HG02884 (cell line): ENCODE measurements at regions not wholly inside any gene's neighbourhood (a gene's known extent, or its start where the extent isn't known, plus 50 kb on each side); places are given as distances from the start of the nearest gene placed in this dataset.

Experiments
- ATAC-seq: cut with Tn5 transposase; IDR thresholded peaks from one replicate; pipeline ENCODE4 v1.9.1; 2021; ENCODE audit warnings: mild to moderate bottlenecking, moderate library complexity; ENCODE audit not compliant: unreplicated experiment

DNA sequence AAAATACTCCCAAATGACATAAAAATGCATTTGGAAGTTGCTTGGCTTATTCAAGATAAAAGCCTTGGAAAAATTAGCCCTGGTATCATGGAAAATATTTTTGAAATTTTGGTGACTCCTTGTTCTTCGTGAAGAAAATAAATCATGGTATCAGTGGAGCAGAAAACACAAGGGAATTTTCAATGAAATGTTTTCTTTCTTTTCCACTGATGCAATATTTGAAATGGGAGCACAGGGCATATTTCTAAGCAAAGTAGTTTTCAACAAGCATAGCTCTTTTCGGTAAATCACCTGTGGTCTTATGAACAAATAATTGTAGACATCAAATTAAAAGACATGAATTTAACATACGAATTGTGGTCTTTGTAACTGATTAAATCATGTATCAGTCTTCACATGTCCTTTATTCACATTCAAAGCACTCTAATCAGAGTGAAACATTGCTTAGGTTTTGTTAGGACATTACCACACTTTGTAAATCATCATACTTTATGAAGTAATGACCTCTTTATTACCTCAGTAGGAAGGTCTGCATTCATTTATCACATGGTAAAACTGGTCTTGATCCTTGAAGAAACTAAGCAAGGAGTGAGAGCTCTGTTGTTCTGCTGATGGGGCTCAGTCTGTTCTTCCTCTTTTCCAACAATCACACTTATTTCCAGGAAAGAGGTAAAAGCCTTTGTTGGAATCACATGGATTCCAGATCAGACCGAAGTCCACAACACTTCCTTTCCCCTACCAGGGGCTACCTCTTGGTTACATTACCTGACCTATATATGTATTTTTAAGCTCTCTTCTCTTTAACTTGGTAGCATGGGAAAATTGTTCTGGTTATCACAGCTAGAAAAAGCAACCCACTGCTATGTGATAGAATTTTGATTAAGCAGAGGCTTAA lies 413.5 kb upstream of the THBS1 start:
- ATAC-seq, result no peak

DNA sequence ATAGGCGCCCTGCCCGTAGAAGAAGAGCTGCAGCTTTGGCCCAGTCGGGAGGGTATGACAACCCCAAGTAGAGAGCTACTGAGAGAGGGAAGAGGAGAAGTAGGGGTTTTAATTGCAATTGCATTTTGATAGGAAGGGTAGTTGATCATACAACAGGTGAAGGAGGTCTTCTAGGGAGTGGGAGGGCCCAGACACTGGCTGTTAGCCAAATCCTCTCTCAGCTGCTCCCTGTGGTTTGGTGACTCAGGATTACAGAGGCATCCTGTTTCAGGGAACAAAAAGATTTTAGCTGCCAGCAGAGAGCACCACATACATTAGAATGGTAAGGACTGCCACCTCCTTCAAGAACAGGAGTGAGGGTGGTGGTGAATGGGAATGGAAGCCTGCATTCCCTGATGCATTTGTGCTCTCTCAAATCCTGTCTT lies 408.9 kb upstream of the THBS1 start:
- ATAC-seq, result no peak

DNA sequence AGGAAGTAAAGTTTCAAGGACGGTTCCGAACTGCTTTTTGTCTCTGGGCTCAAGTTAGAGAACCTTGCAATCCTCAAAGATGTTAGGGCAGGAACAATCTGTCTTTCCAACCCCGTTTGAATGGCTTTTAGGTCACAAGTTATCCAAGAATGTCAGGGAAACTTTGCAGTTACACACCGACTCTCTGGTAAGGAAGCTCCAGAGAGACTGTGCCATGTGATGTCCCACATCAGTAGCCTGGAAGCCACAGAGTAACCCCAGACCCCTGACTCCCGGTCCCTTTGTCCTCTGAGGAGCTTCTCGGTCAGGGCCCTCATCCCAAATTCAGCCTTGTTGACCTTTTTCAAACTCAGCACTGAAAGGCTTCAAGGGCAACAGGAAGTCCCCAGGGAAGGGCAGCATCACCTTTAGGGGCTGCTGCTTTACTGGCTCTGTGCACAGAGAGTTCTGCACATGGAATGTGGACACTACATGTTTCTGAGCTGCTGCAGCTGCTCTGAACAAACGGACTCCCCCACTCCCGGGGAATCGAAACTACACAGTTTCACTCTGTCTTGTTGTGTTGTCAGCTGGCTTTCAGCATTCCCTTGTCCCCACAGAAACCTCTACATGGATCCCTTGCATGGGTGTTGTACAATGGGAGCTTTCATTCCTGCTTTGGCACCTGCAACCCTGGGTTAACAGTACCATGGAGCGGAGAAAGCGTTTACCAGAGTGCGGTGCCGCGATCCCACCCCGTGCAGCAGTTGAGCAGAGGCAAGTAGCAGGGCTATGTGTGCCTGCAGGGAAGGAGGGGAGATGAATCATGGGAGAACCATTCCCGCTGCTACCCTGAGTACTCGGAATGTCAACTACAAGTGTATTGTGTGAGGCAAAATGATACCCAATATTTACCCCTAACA lies 408.2 kb upstream of the THBS1 start:
- ATAC-seq, result no peak

DNA sequence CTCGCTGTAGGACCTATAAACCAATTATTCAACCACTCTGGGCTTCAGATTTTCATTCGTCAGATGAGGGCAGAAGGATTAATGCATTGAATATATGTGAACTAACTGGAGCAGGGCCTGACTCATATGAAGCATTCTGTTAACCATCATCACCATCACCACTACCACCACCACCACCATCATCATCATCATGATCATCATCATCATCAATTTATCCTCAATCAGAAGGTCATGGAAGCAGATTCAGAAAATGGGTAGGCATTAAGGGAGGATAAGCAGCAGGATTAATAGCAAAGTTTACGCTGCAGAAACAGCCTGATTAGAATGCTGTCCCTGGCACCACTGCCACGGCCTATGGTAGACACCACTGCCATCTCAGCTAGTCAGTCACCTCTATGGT lies 407.5 kb upstream of the THBS1 start:
- no peak for ATAC-seq

DNA sequence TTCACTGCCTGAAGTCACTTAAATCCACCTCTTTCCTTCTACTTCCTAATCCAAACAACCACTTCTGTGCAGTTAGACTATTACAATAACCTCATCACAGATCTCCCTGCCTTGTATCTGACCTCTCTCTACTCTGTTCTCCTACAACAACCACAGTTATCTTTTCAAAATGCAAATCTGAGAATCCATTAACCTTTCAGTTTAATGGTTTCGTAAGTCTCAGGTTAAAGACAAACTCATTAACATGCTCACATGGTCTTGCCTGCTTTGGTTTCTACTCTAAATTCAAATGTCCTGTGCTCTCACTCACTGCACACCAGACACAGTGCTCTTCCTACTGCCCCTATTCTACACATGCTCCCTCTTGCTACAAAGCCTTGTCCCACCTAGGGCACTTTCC lies 406.5 kb upstream of the THBS1 start:
- ATAC-seq, result no peak

DNA sequence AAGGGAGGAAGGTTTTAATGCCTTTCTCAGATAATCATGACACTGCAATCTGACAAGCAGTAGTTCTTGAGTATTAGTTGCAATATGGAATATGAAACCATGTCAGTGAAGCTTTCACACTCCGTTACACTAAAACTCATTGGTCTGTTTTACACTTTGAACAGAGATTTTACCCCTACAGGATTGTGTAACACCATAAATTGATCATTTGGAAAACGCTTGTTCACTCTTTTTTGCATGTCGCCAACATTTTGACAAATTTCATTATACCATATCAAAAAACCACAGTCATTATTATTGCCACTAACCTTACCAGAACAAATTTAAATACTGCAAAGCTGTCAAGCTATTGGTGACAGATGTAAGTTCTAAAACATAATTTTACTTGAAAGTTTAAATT lies 404.8 kb upstream of the THBS1 start:
- ATAC-seq, result no peak

DNA sequence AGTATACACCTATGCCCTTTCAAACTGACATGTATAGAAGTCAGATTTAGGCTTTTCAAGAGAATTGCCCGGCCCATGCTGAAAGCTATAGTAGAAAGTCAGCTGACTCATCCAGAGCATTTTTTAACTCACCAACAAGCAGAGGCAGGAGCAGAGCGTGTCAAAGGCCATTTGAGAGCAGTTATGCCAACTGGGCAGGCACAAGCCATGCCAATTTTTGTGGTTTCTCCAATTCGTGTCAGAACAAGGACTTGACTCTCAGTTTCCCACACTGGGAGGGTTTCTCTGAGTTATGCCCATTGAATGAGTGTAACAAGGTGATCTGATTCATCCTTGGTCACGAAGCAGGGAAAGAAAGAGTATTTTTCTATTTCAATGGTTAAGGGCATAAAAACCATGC lies 403.3 kb upstream of the THBS1 start:
- ATAC-seq, result no peak

DNA sequence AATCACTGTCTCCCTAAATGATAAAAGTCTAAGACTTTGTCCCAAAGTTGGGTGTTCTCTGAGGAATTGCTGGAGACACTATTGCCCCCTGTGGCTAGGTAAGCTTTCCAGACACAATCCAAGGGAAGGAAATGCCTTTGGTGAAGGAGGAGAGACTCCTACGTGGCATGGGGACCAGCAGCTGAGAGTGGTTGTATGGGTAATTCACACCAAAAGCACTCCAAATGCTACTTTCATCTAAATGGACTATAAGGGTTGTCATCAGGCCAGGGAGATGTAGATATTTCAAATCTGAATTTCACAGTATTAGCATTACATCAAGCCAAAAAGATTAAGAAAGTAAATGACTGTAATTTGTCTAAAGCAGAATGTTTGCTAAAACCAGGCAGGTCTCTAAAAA lies 400.8 kb upstream of the THBS1 start:
- ATAC-seq, result no peak

DNA sequence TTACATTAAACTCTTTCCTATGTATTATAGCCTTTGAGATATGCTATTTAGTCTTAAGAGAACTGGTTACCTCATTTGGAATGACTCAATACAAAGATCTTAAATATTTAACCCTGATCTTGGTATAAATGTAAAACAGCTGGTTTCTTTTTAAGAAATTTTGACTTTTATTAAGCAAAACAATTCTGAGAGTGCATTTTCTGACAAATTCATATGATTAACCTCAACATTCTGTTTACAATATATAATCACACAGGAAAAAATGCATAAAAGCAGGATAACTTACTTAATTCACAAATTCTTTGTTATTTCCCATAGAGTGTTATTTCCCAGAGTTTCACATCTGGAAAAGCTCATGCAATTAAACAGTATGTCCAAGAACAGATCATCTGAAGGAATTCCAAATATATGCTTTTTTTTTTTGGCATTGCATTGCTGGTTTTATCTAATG lies 400.4 kb upstream of the THBS1 start:
- ATAC-seq, result no peak

DNA sequence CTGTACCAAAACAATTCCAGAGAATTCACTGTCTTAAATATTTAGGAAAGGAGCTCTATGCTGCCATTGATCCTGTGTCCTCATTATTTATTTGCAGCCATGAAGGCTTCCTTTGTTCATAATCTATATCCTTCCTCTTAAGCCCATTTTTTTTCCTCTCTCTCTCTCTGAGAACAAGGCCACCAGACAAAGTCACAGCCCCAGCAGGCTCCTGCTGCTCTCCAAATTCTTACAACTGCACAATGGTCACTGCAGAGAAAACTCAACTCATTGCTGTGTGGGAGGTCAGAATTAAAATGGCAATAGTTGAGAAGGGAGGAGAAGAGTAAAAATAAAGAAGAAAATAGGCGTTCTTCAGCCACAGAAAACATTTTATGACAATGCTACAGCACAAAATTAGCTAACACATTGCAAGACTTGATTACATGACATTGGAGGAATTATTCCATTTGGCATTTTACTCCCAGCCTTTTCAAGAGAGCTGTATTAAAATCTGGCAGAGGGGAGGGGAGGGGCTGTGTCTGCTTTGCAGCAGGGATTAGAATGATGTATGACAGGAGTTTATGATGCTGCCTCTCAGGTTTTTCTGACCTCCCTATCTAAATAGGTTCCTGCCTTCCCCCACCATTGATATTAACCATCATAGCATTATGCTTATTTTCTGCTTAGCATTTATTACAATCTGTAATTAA lies 399.7 kb upstream of the THBS1 start:
- no peak for ATAC-seq

DNA sequence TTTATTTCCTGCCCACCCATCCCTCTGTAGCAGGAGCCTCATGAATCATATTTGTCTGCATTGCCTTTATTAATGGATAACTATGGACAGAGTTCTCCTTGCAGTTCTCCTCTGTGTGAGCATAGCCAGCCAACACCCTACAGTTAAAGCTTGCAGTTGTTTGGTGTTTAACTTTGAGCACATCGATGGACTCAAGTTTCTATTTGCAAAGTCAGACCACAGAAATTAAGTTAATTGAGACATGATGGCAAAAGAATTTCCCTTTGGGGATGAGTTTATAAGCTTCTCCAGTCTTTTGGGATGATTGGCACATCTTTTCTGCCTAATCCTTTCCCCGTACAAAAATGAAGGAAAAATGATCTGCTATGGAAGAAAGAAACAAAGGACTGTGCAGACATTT lies 398.9 kb upstream of the THBS1 start:
- no peak for ATAC-seq

DNA sequence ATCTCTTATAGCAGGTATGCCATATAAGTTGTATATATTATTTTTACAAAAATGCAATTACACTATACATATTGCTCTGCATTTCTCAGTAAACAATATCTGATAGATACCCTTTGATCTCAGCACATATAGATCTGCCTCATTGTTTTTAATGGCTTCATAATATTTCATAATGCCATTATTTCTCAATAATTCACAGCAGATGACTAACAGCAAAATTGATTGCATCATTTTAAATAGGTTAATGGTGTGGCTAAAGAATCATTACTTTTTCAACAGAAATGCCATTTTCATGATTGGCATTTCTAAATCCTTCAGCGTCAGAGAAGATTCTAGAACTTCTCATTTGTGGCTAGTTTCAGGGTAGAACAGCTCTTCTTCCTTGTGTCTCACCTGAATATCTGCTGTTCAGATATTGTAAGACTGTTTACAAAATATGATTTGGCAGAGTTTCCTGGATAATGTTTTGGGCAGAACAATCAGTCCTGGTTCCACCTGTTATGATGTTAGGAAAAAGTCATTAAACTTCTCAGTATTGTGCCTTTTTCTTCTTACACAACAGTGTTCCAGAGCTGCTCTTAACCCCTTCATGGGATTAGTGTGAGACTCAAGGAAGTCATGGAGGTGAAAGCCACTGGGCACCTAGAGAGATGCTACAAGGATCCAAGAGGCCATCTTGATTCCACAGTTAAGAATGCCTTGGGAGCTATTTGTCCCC lies 397.6 kb upstream of the THBS1 start:
- ATAC-seq, result no peak

DNA sequence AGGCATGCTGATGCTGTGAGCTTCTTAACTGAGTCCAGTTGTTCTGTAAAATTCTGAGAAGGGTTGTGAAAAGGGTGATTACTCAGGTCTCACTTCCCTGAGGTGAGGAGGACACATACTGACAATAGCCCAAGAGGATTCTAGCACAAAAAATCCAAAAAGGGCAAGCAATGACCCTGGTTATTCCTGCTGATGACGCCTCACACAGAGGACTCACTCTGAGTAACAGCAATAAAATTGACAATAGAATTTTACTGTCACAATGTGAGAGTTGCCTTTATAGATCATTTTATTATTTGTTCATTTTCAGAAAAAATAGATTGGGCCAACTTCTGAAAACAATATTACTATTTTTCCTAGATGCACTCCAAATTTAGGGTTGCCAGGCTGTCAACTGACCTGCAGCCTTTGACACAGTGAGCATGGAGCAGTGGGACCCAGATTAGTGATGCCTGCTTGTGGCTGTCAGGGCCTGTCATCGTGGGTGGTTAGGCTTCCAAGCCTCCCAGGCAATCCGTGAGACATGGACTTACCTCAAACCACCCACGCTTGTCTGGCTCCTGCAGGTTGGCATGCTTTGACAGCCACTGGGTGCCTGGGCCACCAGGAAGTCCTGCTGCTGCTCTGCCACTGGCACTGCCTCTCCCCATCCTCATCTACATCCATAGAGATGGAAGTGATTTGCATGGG lies 396.0 kb upstream of the THBS1 start:
- no peak for ATAC-seq

DNA sequence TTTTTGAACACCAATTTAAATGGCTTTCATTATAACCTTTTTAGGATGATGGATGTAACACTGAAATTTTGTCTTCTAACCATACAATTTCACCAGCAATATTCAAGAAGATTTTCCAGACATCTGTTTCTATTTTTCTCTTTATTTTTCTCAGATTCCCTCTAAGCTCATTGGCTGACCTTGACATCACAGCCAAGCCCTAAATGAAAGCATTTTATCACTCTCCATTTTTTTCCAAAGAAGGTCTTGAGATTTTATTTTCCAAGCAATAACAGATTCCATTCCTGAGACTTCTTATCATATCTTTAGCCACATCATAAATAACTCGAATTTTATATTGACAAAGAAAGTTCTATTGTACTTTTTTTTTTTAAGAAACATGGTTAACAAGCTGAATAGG lies 392.6 kb upstream of the THBS1 start:
- no peak for ATAC-seq

DNA sequence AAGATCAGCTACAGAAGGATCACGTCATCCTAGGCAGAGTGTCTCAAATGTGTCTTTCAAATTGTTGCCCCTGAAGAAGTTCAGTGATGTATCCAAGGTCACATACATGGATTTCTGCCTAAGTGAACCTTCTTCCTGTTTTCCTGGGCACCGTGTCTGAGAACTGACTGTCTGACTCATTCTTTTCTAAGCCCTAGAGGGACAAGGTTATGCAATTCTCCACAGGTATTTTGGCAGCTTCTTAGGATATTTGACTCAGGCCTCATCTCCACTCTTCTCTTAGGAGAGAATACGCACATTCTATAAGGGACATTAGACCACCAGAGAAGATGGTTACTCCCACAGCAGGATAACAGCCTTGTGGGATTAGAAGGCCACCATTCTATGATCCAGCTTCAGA lies 391.9 kb upstream of the THBS1 start:
- no peak for ATAC-seq

DNA sequence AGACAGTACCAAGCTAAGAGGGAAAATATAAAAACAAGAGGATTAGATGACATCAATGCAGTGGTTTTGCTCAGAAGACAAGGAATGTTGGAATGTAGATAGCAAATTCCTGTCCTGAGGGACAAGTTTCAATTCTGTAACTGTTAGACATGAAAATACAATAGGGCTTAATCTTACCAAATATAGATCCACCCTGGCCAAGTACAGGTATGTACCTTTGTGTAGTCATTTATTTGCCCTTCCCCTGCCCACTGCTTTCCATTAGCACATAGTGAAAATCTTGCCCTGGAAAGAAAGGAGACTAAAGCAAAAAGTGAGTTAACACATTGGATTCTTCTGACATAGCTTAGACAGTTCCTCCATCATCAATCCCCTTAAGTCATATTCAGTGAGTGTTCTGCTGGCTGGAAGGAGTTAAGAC lies 389.0 kb upstream of the THBS1 start:
- no peak for ATAC-seq

DNA sequence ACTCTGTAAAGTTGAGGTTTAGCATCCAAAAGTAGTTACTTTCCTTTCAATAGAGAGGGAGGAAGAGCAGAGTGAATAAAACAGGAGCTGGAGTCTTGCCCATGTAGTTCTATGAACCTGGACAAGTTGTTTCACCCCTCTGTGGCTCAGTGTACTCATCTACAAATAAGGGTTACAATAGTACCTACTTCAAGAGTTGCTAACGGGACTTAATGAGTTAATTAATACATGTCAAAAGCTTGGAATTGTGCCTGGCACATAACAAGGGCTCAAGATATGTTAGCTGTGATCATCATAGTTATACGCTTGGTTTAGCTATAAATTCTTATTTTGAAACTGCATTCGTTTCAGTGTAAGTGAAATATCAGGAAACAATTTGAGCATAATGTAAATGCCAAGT lies 388.5 kb upstream of the THBS1 start:
- ATAC-seq, result no peak

DNA sequence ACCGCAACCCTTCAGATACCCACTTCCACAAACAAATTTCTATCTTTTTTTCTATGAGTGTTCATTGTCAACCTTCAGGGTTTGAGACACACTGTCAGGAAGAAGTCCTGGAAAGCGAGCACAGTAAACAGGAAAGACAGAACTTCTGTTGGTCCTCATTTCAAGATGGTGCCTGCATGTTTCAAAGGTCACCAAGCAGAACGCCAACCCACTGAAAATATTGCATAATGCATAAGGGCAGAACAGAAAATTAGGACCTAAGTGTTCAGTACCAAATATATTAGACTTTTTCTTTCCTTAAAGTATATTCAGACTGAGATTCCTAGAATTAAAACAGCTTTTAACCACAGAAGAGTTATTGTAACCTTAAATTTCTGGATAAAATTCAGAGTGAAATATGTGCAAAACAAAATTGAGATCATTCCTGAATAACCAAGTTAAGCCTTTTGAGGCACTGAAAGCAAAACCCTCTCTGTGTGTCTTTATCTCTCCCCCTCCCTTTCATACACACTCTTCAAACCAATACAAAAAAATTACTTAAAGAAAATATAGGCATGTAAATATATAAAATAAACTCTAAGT lies 387.8 kb upstream of the THBS1 start:
- ATAC-seq, result no peak

DNA sequence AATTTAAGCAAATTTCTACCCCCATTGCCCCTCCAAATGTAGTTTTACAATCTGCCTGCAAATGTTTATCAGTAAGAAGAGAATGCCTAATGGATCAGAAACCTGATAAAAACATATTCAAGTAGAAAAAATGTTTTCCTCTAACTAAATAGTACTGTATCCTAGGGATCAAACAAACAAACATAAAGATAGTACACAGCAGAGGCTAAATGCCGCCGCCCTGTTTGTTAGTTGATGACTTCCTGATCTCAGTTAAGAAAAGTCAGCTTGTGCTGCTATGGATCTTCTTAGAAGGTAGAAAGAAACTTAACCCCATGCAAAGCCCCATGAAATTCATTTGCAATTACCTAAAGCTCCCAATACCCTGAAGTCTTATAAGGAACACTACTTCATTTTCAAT lies 387.3 kb upstream of the THBS1 start:
- no peak for ATAC-seq
